ENCODE measurements at regions not wholly inside any gene's neighbourhood (a gene's known extent, or its start where the extent isn't known, plus 50 kb on each side); places are given as distances from the start of the nearest gene placed in this dataset.
"Not testable (repeated sequence)": the region's sequence is repeated elsewhere in the genome, so short reads cannot be mapped to it uniquely, and the experiment has no call there.

- DNase-seq; H3K4me3 ChIP-seq; H3K27me3 ChIP-seq; H3K9me3 ChIP-seq; H3K36me3 ChIP-seq; H3K4me1 ChIP-seq; intact Hi-C loops (cut with DNase I; ENCODE audit: low total_unique reads); H3K27ac ChIP-seq: not testable (repeated sequence)
Measured at GRCh38 chr2:89048138-89049066, 356.9 kb downstream of the RPIA start.

DNA sequence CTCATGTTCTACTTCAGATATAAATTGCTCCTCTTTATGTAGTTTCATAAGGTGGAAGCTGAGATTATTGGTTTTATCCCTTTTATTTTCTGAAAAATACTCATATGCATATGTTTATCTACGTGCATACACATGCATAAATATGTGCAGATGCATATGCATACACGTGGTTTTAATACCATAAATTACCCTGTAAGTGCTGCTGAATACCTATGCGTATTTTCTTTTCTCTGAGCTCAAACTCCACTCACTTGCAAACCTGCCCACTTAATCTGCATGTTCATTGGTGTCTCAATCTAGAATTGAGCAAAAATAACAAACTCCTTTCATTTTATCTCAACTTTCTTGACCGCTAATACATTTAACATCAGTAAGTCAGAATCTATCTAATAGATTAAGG, 367.1 kb downstream of the RPIA start:
- H3K4me3 ChIP-seq; H3K36me3 ChIP-seq; H3K4me1 ChIP-seq; DNase-seq; intact Hi-C loops (cut with DNase I; ENCODE audit: low total_unique reads); H3K27me3 ChIP-seq; H3K9me3 ChIP-seq; H3K27ac ChIP-seq: not testable (repeated sequence)

DNA sequence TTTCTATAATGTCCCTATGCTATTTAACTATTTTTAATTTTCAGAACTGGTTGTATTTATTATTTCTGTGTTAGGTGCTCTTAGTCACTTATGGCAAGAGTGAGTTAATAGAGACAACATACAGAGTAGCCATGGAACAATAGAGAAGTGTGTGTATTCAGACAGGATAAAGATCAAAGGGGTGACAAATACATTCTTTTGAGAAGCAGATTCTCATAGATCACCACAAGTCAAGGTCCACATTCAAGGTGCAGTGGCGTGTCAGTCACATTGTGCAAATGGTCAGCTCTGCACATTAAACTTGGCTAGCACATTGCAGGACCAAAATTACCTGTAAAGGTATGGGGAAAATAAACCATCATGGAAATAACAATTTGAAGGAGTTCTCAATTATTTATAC, 369.7 kb downstream of the RPIA start:
- H3K4me3 ChIP-seq; H3K36me3 ChIP-seq; H3K27me3 ChIP-seq; DNase-seq; H3K27ac ChIP-seq; intact Hi-C loops (cut with DNase I; ENCODE audit: low total_unique reads); H3K4me1 ChIP-seq; H3K9me3 ChIP-seq: not testable (repeated sequence)

DNA sequence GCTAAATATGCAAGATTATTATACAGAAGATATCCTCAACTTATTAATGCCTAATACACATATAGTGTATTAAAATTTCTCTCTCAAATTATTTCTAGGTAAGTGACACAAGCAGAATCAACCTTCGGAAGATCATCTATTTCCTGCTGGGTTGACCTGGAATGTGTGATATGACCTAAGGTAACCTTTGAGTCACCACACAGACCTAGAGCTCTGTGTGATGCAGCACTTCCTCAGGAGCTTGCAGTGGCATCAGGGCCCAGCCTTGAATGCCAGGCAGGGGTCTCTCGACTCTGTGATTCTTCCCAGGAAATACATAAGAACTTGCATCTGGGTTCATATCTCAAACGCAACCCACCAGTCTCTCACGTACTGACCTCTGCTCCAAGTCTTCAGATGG, 385.3 kb downstream of the RPIA start:
- H3K36me3 ChIP-seq; intact Hi-C loops (cut with DNase I; ENCODE audit: low total_unique reads); H3K9me3 ChIP-seq; H3K4me3 ChIP-seq; DNase-seq; H3K4me1 ChIP-seq; H3K27ac ChIP-seq; H3K27me3 ChIP-seq: not testable (repeated sequence)

DNA sequence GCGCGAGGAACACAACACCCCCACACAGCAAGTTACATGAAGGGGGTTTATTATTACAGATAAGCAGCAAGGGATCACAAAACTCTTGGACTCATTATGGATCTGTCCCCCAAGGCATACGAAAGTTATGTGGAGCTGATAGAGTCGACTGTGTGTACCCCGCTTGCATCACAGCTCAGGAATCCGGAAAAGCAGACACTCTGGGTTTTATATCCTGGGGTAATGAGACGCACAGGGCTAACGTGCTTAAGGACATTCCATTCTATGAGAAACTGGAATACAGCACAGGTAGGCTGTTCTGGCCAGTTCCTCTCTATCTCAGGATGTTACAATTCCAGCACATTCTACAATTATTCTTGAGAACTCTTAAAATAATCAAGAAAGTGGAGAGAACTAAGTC, 401.4 kb downstream of the RPIA start:
- H3K27me3 ChIP-seq; DNase-seq; H3K4me1 ChIP-seq; H3K36me3 ChIP-seq; H3K9me3 ChIP-seq; H3K27ac ChIP-seq; intact Hi-C loops (cut with DNase I; ENCODE audit: low total_unique reads); H3K4me3 ChIP-seq: not testable (repeated sequence)

DNA sequence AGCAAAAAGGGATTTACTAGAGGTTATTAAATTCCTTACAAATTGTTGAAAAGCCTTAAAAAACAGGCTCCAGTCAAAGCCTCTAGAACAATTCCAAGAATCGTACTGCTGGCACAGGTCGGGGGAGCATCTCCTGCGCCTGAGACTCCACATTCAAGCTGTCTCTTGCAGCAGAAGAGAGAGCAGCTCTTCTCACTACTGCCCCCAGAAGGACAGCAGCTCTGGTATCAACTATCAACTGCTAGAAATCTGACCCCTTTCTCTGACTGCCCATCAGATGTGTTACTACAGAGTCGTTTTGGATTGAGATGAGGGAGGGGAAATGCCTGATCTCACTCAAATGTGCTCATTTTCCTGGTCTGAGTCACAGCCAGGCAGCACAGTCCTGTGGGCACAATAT, 403.6 kb downstream of the RPIA start:
- H3K27me3 ChIP-seq; H3K4me1 ChIP-seq; intact Hi-C loops (cut with DNase I; ENCODE audit: low total_unique reads); H3K9me3 ChIP-seq; DNase-seq; H3K36me3 ChIP-seq; H3K4me3 ChIP-seq; H3K27ac ChIP-seq: not testable (repeated sequence)

DNA sequence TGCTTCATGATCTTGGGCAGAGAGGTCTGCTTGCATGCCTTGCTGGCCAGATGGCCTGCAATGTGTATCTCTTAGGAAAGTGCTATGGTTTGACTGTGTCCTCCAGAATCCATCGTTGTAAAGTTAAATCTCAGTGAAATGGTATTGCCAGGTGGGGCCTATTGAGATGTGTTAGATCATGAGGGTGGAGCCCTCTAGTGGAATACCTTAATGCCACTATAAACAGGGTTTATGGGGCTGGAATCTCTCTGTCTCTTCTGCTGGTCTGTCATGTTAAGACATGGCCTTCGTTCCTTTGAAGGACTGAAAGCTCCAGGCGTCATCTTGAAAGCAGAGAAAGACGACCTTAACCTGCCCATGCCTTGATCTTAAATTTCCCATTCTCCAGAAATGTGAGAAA, 411.1 kb downstream of the RPIA start:
- H3K9me3 ChIP-seq; H3K36me3 ChIP-seq; H3K27me3 ChIP-seq; H3K27ac ChIP-seq; intact Hi-C loops (cut with DNase I; ENCODE audit: low total_unique reads); DNase-seq; H3K4me1 ChIP-seq; H3K4me3 ChIP-seq: not testable (repeated sequence)

GRCh38 chr2:89106369-89107019, 415.0 kb downstream of the RPIA start:
- DNase-seq; H3K4me3 ChIP-seq; H3K9me3 ChIP-seq; H3K27me3 ChIP-seq; H3K27ac ChIP-seq; H3K4me1 ChIP-seq; intact Hi-C loops (cut with DNase I; ENCODE audit: low total_unique reads); H3K36me3 ChIP-seq: not testable (repeated sequence)

GRCh38 chr2:89112434-89112833, 421.0 kb downstream of the RPIA start:
- DNase-seq; intact Hi-C loops (cut with DNase I; ENCODE audit: low total_unique reads); H3K27ac ChIP-seq; H3K36me3 ChIP-seq; H3K27me3 ChIP-seq; H3K9me3 ChIP-seq; H3K4me3 ChIP-seq; H3K4me1 ChIP-seq: not testable (repeated sequence)

GRCh38 chr2:89113286-89113685, 421.8 kb downstream of the RPIA start:
- DNase-seq; H3K27me3 ChIP-seq; H3K9me3 ChIP-seq; H3K36me3 ChIP-seq; intact Hi-C loops (cut with DNase I; ENCODE audit: low total_unique reads); H3K4me3 ChIP-seq; H3K4me1 ChIP-seq; H3K27ac ChIP-seq: not testable (repeated sequence)

GRCh38 chr2:89129440-89129839, 438.0 kb downstream of the RPIA start:
- H3K27me3 ChIP-seq; H3K27ac ChIP-seq; intact Hi-C loops (cut with DNase I; ENCODE audit: low total_unique reads); H3K36me3 ChIP-seq; DNase-seq; H3K4me3 ChIP-seq; H3K9me3 ChIP-seq; H3K4me1 ChIP-seq: not testable (repeated sequence)

DNA sequence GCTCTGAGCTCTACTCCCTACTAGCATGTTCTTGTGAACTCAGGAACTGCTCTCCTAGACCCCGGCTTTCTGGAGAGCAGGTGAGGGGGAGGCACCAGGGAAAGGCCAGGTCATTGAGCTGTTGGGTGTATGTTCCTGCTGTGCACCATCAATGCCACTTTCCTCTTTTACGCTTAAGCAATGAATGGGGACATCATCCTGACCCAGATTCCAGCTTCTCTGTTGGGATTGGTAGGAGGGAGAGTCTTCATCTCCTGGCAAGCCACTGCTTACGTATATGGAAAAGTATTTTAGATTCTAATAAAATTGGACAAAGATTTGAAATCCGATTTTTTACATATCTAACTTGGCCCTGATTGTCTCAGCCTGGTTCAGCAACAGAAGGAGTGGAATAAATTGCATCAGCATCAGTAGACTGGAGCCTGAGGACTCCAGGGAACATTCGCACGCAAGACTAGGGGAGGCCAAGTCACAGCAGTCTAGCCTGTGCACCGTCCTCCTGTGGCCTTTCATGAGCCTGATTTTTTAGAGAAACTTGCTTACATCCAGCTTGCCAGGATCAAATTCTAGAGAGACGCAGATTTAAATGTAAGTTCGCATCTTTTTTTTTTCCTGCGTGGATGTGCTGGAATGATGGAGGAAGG, 439.3 kb downstream of the RPIA start:
- H3K4me1 ChIP-seq; H3K9me3 ChIP-seq; H3K4me3 ChIP-seq; H3K27ac ChIP-seq; intact Hi-C loops (cut with DNase I; ENCODE audit: low total_unique reads); H3K36me3 ChIP-seq; DNase-seq; H3K27me3 ChIP-seq: not testable (repeated sequence)

- DNase-seq; H3K9me3 ChIP-seq; intact Hi-C loops (cut with DNase I; ENCODE audit: low total_unique reads); H3K36me3 ChIP-seq; H3K27ac ChIP-seq; H3K27me3 ChIP-seq; H3K4me3 ChIP-seq; H3K4me1 ChIP-seq: not testable (repeated sequence)
Measured at GRCh38 chr2:89142959-89143358, 451.5 kb downstream of the RPIA start.
